ENCODE measurements at regions not wholly inside any gene's neighbourhood (a gene's known extent, or its start where the extent isn't known, plus 50 kb on each side); places are given as distances from the start of the nearest gene placed in this dataset.
"Not testable (repeated sequence)": the region's sequence is repeated elsewhere in the genome, so short reads cannot be mapped to it uniquely, and the experiment has no call there.

- no peak for DNase-seq
These were observed 445.8 kb upstream of the ZP4 start for GRCh38 chr1:238336531-238336930.

GRCh38 chr1:238334170-238334569 lies 443.4 kb upstream of the ZP4 start:
- no peak for DNase-seq

DNA sequence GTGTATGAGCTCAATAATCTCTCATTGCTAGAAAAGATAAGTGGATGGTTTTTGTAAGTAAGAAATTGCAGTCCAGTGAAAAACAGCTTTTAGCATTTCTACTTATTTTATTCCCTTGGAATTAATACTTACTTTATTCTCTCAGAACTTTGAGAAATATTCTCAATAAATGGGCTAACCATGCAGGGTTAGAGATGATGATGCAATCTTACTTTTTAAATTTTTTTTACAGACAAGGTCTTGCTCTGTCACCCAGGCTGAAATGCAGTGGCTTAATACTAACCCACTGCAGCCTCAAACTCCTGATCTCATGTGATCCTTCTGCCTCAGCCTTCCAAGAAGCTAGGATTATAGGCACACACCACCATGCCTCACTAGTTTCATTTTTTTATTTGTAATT lies 440.8 kb upstream of the ZP4 start:
- no peak for DNase-seq

- no peak for DNase-seq
These were observed 438.9 kb upstream of the ZP4 start for GRCh38 chr1:238329671-238330070.

DNA sequence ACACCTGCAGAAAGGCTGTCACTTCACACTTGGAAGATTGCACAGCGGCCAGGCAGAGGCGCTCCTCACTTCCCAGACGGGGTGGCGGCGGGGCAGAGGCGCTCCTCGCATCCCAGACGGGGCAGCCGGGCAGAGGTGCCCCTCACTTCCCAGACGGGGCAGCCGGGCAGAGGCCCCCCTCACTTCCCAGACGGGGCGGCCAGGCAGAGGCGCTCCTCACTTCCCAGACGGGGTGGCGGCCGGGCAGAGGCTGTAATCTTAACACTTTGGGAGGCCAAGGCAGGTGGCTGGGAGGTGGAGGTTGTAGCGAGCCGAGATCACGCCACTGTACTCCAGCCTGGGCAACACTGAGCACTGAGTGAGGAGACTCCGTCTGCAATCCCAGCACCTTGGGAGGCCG lies 436.3 kb upstream of the ZP4 start:
- DNase-seq, result not testable (repeated sequence)

- not testable (repeated sequence) for DNase-seq
These were observed 435.8 kb upstream of the ZP4 start for GRCh38 chr1:238326479-238326878.

DNA sequence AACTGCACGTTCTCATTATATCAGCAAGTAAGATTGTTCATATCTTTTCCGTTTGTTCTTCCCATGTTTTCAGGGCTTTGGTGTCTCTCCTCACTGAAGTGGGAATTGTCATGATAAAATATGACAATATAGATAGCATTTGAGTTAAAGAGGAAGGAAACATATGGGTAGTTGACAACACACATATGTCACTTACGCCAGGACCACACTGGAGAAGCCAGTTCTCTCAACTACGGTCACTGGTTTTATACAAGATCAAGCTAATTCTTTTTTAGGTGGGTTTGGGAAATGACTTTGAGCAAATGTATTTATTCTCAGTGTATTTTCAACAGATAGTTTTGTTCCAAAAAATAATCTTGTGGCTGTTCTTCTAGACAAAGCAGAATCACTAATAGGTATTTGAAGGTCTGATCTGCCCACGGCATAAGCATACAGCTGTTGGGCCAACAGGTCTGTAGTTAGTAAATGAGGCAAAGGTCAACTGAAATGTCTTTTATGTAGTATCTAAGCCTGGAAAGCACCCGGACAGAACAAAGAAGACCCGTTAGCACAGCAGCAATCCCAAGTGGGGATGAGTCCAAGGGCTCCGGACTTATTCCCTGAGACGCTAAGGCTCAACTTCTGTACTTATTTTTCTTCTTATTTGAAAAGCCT lies 433.6 kb upstream of the ZP4 start:
- DNase-seq, result no peak

DNA sequence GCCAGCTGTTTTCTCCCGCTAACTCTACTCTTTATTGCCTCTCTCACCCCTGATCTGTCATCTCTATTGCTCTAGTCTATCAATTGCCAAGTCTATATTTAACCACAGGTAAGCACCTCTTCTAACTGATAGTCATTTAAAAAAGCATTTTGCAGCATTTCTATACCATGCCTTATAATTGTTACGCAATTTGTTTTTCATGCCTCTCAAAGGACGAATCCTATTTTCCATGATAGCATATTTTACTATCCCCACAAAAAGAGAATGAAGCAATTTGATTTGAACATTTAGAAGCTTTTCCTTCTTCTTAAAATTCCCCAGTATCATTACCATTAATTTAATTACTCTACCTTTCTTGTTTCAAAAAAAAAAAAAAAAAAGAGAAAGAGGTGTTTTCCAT lies 432.8 kb upstream of the ZP4 start:
- DNase-seq, result no peak

GRCh38 chr1:238319957-238320356 lies 429.2 kb upstream of the ZP4 start:
- no peak for DNase-seq

DNA sequence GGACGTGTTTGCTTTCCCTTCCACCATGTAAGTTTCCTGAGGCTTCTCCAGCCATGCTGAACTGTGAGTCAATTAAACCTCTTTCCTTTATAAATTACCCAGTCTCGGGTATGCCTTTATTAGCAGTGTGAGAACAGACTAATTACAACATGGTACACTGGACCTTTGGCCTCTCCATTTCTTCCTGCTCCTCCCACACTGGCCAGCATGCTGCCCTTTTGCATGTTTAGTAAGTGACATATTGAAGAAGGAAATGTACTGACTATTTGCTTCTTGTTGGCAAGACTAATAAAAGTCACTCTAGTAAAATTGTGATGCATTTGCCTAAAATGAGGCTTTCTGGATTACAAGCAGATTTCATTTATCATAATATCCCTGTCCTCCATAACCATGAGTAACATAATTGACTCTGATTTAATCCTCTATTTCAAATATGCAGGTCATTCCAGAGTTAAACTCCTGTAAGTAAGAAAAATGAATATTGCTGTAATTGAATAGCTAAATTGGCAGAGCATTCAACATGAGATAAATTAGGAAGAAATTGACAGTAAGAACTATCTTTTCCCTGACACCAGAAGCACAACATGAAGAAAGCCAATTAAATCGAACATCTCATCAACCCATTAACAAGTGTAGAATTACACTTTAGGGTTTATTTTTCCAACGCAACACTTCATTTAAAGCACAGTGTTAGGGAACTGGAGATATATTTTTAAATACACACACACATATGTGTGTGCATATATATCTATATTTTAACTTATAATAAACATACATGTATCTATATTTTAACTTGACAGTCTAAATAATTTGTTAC lies 427.8 kb upstream of the ZP4 start:
- DNase-seq, result no peak

GRCh38 chr1:238312969-238313368 lies 422.2 kb upstream of the ZP4 start:
- no peak for DNase-seq

DNA sequence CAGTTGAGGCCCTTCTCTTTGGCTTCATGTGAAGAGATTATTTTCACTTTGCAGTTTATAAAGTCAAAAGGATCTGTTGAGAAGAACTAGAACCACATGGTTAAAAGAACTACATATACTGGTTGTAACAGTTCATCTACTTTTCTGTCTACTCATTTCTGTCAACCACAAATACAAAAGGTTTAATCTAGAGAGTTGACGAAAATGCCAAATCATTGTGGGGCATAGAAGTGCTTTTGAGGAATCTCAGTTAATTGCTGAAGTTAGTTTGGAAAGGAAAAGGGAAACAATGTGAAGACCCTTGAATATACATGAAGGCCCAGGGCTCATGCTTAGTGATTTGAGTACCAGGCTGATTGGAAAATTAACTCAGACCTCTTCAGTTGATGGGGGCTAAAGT lies 415.7 kb upstream of the ZP4 start:
- no peak for DNase-seq

GRCh38 chr1:238302646-238303045 lies 411.9 kb upstream of the ZP4 start:
- DNase-seq, result no peak

GRCh38 chr1:238296371-238296770 lies 405.6 kb upstream of the ZP4 start:
- DNase-seq, result no peak

DNA sequence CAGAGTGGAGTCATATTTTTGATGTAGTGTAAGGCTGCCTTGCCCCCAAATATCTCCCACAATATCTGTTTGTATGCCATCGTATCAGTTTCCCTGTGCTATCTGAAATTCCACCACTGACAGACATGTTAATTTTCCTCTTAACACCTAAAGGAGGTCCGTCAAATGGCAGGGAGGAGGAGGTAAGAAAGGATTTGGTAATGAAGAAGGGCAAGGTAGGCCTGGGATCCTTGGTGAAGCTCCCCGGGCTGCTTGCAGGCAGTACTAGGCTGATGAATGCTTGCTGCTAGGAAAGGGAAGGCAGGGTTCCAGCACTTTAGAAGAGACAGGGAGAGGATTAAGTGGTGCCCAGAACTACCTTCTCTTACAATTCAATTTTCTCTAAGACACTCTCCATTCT lies 402.4 kb upstream of the ZP4 start:
- DNase-seq, result no peak

GRCh38 chr1:238281418-238281817 lies 390.7 kb upstream of the ZP4 start:
- no peak for DNase-seq

- DNase-seq, result no peak
These were observed 389.1 kb upstream of the ZP4 start for GRCh38 chr1:238279694-238280380.

GRCh38 chr1:238272145-238272544 lies 381.4 kb upstream of the ZP4 start:
- DNase-seq, result no peak

- DNase-seq, result no peak
These were observed 375.1 kb upstream of the ZP4 start for GRCh38 chr1:238265866-238266265.

GRCh38 chr1:238264951-238265350 lies 374.2 kb upstream of the ZP4 start:
- no peak for DNase-seq

DNA sequence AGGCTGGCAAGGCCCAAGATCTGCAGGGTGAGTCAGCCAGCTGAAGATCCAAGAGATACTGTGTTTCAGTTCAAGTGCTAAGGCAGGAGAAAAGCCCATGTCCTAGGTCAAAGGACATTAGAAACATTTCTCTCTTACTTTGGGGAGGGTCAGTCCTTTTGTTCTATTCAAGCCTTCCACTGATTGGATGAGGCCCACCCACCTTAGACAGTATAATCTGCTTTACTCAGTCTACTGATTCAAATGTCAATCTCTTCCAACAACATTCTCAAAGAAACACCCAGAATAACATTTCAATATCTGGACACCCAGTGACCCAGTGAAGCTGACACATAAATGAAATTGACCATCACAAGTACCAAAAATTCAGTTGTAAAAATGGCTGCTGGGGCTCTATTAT lies 367.8 kb upstream of the ZP4 start:
- no peak for DNase-seq

- no peak for DNase-seq
These were observed 366.4 kb upstream of the ZP4 start for GRCh38 chr1:238257018-238257621.

DNA sequence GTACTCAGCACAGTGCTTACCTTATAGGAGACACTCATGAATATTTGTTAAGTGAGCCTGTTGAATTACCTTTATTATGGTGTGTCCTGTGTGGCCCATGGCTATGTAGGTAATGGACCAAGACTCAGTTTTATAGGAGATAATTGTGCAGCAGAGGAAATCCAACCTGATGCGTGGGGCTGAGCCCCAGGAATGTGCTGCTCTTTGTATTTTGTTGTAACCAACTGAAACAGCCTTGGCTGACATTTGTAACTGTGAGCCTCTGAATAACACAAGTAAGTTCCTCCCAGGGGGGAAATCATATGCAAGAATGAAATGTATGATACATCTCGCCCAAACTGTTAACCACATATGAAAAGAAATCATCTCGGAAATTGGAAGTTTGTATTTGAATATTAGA lies 364.2 kb upstream of the ZP4 start:
- DNase-seq, result no peak

Measured in hematopoietic multipotent progenitor cell treated with erythropoietin and hydrocortisone succinate and interleukin-3 and kit ligand, for 8 days (in vitro differentiated cells).